Activated CD8-positive, alpha-beta memory T cell treated with anti-CD3 and anti-CD28 coated beads, Interleukin-2, amount 50 U/mL, for 1 hour (primary cell): ENCODE measurements at regions not wholly inside any gene's neighbourhood (a gene's known extent, or its start where the extent isn't known, plus 50 kb on each side); places are given as distances from the start of the nearest gene placed in this dataset.
"Not testable (repeated sequence)": the region's sequence is repeated elsewhere in the genome, so short reads cannot be mapped to it uniquely, and the experiment has no call there.

Experiments used
- DNase-seq: peaks from one replicate; pipeline ENCODE4 v3.0.0-alpha.2; 2020; ENCODE audit errors: extremely low read depth

GRCh38 chr12:75646329-75647210 lies 135.2 kb upstream of the KRR1 start:
- no peak for DNase-seq

- DNase-seq, result no peak
Measured at GRCh38 chr12:75644472-75645072, 133.2 kb upstream of the KRR1 start.

DNA sequence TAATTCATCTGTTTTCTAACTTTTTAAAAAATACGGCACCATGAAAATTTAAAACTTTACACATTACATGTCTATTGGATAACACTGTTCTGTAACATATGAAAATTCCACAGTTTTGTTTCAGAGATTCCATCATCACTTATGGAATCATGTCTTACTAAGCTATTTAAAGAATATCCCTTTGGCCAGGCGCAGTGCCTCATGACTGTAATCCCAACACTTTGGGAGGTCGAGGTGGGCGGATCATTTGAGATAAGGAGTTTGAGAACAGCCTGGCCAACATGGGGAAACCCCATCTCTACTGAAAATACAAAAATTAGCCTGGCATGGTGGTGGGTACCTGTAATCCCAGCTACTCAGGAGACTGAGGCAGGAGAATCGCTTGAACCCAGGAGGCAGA lies 131.7 kb upstream of the KRR1 start:
- DNase-seq, result not testable (repeated sequence)

- no peak for DNase-seq
Measured at GRCh38 chr12:75642226-75642625, 130.8 kb upstream of the KRR1 start.

- no peak for DNase-seq
Measured at GRCh38 chr12:75641031-75641780, 129.8 kb upstream of the KRR1 start.

- DNase-seq, result no peak
Measured at GRCh38 chr12:75638792-75639191, 127.4 kb upstream of the KRR1 start.

DNA sequence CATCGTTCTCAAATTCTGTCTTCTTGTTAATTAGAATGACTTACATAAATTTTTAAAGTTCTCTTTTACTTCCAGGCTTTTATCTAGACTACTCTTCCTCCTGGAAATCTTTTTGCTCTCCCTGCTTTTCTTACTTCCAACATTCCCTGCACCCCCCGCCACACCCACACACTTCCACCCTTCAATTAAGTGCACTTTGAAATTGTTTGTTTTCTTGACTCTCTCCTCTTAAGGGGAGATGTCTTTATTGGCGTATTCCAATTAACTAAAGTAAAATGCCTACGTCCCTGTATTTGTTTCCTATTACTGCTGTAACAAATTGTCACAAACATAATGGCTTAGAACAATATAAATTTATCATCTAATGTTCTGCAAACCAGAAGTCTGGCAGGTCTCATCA lies 125.2 kb upstream of the KRR1 start:
- DNase-seq, result no peak

DNA sequence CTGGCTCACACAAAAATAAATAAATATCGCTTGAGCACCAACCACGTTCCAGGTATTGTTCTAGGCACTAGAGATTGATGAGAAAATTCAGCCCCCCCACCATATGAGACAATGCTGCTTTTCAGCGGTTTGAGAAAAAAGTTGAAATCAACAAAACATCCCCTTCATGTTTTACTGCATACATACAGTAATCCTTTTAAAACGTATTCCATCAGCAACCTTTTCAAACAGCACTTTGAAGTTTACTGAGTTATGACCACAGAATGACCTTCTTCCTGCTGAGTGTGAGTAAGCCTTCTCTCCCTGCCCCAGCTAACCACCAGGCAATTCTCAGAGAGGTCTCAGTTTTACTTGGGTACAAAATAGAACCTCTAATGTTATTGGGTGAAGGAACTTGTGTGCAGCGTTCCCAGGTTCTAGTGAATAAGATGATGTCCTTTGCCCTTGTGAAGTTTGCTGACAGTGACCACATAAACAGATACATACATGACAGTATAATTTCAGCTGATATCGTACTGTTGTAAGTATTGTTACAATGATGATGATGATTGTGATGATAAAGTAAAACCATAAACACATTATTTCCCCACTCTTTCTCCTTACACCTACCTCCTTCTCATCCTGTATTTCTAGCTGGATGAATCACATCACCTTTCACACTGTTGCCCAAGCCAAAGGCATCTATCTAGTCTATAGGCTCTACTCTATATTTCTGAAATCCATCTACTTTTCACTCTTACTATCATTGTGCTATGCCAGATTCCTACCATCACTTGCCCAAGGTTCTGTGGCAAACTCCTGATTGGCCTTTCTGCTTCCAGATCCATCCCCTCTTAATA lies 124.4 kb upstream of the KRR1 start:
- no peak for DNase-seq

- no peak for DNase-seq
Measured at GRCh38 chr12:75634244-75635222, 123.1 kb upstream of the KRR1 start.

DNA sequence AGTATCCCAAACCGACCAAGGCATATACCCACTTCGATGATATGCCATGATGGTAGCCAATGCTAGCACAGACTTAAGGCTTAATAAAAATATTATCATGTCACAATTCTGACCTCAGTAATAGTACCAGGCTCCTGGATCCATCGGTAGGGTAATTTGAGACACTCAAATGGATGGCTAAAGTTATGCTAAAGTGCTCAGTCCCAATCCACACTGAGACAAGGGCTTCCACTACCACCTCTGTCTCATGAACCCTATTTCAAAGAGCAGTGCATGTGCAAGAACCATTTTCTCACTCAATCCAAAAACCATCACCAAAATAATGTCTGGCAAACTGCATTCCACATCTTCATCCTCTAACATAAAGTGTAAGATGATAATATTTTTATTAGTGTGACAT lies 122.4 kb upstream of the KRR1 start:
- DNase-seq, result no peak

DNA sequence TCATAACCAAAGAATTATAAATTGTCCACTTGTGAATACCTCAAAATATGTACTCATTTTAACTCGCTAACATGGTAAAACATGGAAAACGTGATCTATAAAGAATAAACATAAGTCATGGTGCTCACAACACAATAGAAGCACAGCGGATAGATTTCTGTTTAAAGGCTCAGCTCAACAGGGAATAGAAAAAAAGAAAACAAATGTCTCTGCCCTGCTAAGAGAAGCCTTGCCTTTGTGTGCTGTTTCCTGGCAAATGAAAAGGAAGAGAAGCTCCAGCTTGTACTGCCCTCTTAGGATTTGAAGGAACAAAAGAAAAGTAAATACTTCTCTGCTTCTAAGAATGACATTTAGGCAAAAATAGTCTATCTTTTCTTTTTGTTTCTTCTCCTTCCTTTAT lies 121.0 kb upstream of the KRR1 start:
- DNase-seq, result no peak

DNA sequence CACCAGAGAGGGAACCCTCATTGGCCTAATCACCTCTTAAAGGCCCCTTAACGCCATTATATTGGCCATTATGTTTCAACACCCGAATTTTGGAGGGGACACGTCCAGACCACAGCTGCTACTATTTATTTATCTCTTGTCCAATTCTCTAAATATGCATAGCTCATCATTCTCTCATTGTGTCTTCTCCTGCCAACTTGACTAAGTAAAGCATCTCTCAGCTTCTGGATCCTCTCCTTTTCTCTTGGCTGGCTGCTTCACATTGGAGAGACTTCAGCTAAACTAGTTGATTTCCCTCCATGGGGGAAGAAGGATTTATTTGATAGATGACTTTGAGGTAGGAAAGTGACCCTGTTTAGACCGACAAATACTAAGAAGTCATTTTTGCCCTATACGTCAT lies 120.4 kb upstream of the KRR1 start:
- DNase-seq, result no peak

DNA sequence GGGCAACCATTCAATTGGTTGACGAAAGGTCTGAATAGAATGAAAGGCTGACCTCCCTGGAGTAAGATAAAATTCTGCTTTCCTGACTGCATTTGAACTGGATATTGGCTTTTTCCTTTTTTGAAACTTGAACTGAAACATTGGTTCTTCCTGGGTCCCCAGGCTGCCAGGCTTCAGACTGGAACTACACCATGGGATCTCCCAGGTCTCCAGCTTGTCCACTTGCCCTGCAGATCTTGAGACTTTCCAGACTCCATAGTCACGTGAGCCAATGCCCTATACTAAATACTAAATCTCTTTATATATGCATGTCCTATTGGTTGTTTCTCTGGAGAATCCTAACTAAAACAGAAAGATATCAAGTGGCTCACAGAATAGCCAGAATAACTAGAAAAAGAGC lies 118.7 kb upstream of the KRR1 start:
- no peak for DNase-seq

- DNase-seq, result no peak
Measured at GRCh38 chr12:75628916-75629315, 117.5 kb upstream of the KRR1 start.

DNA sequence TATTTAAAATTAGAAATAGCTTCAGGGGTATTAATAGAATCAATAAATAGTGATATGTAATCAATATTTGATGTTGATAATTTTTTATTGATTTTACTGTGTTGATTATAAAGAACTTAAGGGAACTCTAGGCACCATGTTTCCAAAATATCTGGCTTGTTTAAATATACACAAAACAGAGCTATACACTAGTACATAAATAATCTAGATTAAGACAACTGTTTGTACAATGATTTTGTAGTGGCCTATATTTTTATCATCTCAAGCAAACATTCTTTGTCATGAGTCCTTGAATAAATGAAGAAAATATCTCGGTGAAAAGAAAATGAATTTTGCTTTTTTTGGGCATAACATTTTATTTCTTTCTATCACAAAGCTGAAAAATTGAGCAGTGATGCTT lies 117.1 kb upstream of the KRR1 start:
- no peak for DNase-seq

DNA sequence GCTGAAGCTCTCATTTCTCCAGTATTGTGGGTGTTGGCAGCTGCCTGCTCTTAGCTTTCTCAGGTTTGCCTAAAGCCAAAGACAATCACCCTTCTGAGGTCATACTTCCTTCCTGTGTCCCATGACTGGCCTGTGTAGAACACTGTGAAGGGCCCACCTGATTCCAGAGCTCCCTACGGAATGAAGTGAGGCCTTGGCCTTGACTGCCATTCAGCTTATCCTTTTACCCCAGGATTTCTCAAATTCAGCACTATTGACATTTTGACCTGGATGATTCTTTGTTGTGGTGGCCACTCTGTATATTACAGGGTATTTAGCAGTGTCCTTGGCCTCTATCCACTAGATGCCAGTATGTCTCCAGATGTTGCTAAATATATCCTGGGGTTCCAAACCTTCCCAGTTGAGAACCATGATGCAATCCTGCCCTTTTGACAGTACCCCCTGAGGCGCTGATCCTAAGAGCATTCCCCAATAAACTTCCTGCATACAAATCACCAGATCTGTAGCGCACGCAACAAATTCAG lies 112.3 kb upstream of the KRR1 start:
- no peak for DNase-seq

DNA sequence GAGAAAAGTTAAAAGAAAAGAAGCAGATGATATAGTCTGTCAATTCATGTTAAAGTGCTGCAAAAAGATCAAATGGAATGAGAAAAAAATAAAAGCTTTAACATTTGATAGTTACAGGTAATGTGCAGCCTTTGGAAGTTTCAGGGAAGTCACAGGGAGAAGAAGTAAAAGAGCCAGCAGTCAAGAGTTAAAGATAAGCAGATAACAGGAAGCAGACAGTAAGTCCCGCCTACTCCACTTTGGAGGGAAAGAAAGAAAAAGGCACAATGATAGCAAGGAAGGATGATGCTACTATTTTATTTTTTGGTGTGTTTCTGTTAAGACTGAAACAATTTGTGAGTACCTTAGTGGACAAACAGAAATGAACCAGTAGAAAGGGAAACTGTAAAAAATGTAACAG lies 111.1 kb upstream of the KRR1 start:
- no peak for DNase-seq

- DNase-seq, result not testable (repeated sequence)
Measured at GRCh38 chr12:75614396-75614795, 103.0 kb upstream of the KRR1 start.

- DNase-seq, result no peak
Measured at GRCh38 chr12:75613981-75614380, 102.6 kb upstream of the KRR1 start.

- no peak for DNase-seq
Measured at GRCh38 chr12:75611041-75611440, 99.6 kb upstream of the KRR1 start.
